Activated CD8-positive, alpha-beta T cell treated with anti-CD3 and anti-CD28 coated beads for 36 hours (primary cell): ENCODE measurements at regions not wholly inside any gene's neighbourhood (a gene's known extent, or its start where the extent isn't known, plus 50 kb on each side); places are given as distances from the start of the nearest gene placed in this dataset.

Source experiments
- ATAC-seq: fragments of 200-7000 bp; cut with Tn5 transposase; one replicate; pipeline ENCODE4 v1.10.0; 2021; ENCODE audit warnings: mild to moderate bottlenecking, moderate library complexity
- CTCF ChIA-PET: fragments of 350-600 bp; sonication (Branson Sonifier 250); formaldehyde crosslinking; loops from one replicate; lab custom pipeline; 2021; ENCODE audit warnings: antibody characterized with exemption; lab: Charles Lee
- POLR2A ChIA-PET: fragments of 350-600 bp; sonication (Branson Sonifier 250); formaldehyde crosslinking; loops from one replicate; lab custom pipeline; 2021; ENCODE audit warnings: antibody characterized with exemption; lab: Charles Lee
- DNase-seq: peaks from one replicate; pipeline ENCODE4 v3.0.0-alpha.2; 2020
- H3K27ac Mint-ChIP-seq: one replicate; pipeline ENCODE4 v1.8.0; 2021; ENCODE audit warnings: mild to moderate bottlenecking, mixed read lengths
- H3K27me3 Mint-ChIP-seq: one replicate; pipeline ENCODE4 v1.8.0; 2021; ENCODE audit warnings: mixed read lengths
- H3K36me3 Mint-ChIP-seq: one replicate; pipeline ENCODE4 v1.8.0; 2021; ENCODE audit warnings: low read depth, mixed read lengths
- H3K4me1 Mint-ChIP-seq: one replicate; pipeline ENCODE4 v1.8.0; 2021; ENCODE audit warnings: low read depth, mixed read lengths
- H3K4me3 Mint-ChIP-seq: one replicate; pipeline ENCODE4 v1.8.0; 2021; ENCODE audit warnings: mild to moderate bottlenecking, moderate library complexity, mixed read lengths
- H3K9me3 Mint-ChIP-seq: one replicate; pipeline ENCODE4 v1.8.0; 2021; ENCODE audit warnings: mixed read lengths
- intact Hi-C: fragments of 100-400 bp; cut with micrococcal nuclease; formaldehyde crosslinking; loops from one replicate; pipeline ENCODE4 v1.10.0; 2022
- TF ChIP-seq, protein P1 (sequence below): fragments of 200-600 bp; IDR thresholded peaks from one replicate; pipeline ENCODE4 v1.8.0; 2022; ENCODE audit warnings: antibody characterized with exemption, mild to moderate bottlenecking

- TF ChIP-seq, protein P1, sequence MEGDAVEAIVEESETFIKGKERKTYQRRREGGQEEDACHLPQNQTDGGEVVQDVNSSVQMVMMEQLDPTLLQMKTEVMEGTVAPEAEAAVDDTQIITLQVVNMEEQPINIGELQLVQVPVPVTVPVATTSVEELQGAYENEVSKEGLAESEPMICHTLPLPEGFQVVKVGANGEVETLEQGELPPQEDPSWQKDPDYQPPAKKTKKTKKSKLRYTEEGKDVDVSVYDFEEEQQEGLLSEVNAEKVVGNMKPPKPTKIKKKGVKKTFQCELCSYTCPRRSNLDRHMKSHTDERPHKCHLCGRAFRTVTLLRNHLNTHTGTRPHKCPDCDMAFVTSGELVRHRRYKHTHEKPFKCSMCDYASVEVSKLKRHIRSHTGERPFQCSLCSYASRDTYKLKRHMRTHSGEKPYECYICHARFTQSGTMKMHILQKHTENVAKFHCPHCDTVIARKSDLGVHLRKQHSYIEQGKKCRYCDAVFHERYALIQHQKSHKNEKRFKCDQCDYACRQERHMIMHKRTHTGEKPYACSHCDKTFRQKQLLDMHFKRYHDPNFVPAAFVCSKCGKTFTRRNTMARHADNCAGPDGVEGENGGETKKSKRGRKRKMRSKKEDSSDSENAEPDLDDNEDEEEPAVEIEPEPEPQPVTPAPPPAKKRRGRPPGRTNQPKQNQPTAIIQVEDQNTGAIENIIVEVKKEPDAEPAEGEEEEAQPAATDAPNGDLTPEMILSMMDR: no peak
- ChIA-PET CTCF (interaction anchor here (0.6 to 1.1 kb wide), 3 partner anchors 22 to 835 kb away, joined by 3 read pairs; no protein-coding TSS in a partner anchor), POLR2A (no interaction called here)
- H3K9me3 Mint-ChIP-seq: peaks cover 2% of the 10 kb centered on the region
- no peaks in the 10 kb centered on the region for H3K27me3 Mint-ChIP-seq
- intact Hi-C loops: no loop called here
- H3K4me3 Mint-ChIP-seq: no peak overlapping the region
- H3K27ac Mint-ChIP-seq: peak overlapping the region; percentile 79
- ATAC-seq (no peak), DNase-seq (no peak)
- H3K4me1 Mint-ChIP-seq: peaks cover 52% of the 10 kb centered on the region
- H3K36me3 Mint-ChIP-seq: no peaks in the 10 kb centered on the region
These were observed 205.9 kb upstream of the CASK start for GRCh38 chrX:42129022-42129940.

- CTCF ChIA-PET: interaction anchor here (0.6 to 1.0 kb wide), 2 partner anchors 22 to 834 kb away, joined by 3 read pairs; no protein-coding TSS in a partner anchor
- DNase-seq (peak; percentile 12), ATAC-seq (peak; percentile 54)
- H3K4me1 Mint-ChIP-seq: peaks cover 52% of the 10 kb centered on the region
- POLR2A ChIA-PET: no interaction called here
- peak overlapping the region; percentile 10 for H3K4me3 Mint-ChIP-seq
- peaks cover 2% of the 10 kb centered on the region for H3K9me3 Mint-ChIP-seq
- H3K27me3 Mint-ChIP-seq: no peaks in the 10 kb centered on the region
- intact Hi-C loops: no loop called here
- H3K36me3 Mint-ChIP-seq: no peaks in the 10 kb centered on the region
- TF ChIP-seq, protein P1: no peak
- H3K27ac Mint-ChIP-seq: peak overlapping the region; percentile 79
These were observed 205.2 kb upstream of the CASK start for GRCh38 chrX:42128587-42128986.

DNA sequence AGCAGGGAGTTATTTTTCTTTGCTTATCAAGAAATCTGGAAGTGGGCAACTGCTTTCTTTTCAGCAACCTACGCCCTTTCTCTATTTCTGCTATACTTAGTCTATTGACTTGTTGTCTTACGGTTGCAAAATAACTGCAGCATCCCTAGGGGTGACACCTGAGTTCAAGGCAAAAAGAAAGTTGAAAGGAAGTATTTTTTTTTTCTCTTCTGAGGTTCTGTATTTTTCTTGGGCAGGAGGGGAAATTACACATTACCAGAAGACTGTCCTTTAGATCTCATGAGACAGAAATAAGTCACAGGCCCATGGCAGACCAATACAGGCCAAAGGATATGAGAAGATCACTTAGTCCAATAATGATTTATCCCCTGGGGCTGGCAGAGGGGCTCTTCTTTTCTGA is 204.7 kb upstream of the CASK start:
- H3K4me3 Mint-ChIP-seq: peak overlapping the region; percentile 10
- ATAC-seq: peak; percentile 69
- TF ChIP-seq, protein P1: no peak
- peak overlapping the region; percentile 79 for H3K27ac Mint-ChIP-seq
- peaks cover 52% of the 10 kb centered on the region for H3K4me1 Mint-ChIP-seq
- DNase-seq: peak; percentile 10
- peaks cover 2% of the 10 kb centered on the region for H3K9me3 Mint-ChIP-seq
- intact Hi-C loops: no loop called here
- POLR2A ChIA-PET: no interaction called here
- H3K27me3 Mint-ChIP-seq: no peaks in the 10 kb centered on the region
- H3K36me3 Mint-ChIP-seq: no peaks in the 10 kb centered on the region
- CTCF ChIA-PET: no interaction called here

- intact Hi-C loops: no loop called here
- ATAC-seq (no peak), DNase-seq (peak; percentile 3)
- H3K4me3 Mint-ChIP-seq: no peak overlapping the region
- ChIA-PET CTCF (no interaction called here), POLR2A (no interaction called here)
- H3K4me1 Mint-ChIP-seq: peaks cover 52% of the 10 kb centered on the region
- TF ChIP-seq, protein P1: no peak
- peak overlapping the region; percentile 79 for H3K27ac Mint-ChIP-seq
- H3K9me3 Mint-ChIP-seq: peaks cover 2% of the 10 kb centered on the region
- H3K27me3 Mint-ChIP-seq: no peaks in the 10 kb centered on the region
- no peaks in the 10 kb centered on the region for H3K36me3 Mint-ChIP-seq
These were observed 204.2 kb upstream of the CASK start for GRCh38 chrX:42127563-42127962.

DNA sequence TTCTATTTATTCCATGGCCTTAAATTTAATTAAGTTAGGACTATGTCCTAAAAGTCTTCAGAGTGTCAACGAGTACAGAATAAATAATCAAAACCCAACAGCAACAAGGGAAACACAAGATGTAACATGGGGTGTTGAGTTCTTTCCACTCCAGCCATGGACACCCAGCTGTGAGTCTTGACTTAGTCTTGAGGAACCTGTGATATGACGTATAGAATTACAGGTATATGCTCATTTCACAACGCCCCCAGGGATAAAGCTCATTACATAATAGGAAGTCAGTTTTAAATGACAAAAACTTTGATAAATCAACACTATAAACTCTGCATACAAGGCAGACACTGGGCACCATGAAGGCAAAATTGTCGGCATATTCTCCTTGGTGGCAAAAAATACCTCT is 200.0 kb upstream of the CASK start:
- POLR2A ChIA-PET: no interaction called here
- intact Hi-C loops: no loop called here
- TF ChIP-seq, protein P1: no peak

More for the DNA sequence above, 200.0 kb upstream of the CASK start:
- CTCF ChIA-PET: no interaction called here
- H3K27ac Mint-ChIP-seq: no peak overlapping the region
- DNase-seq: no peak
- H3K4me3 Mint-ChIP-seq: no peak overlapping the region
- H3K27me3 Mint-ChIP-seq: no peaks in the 10 kb centered on the region
- H3K4me1 Mint-ChIP-seq: peaks cover 25% of the 10 kb centered on the region
- ATAC-seq: no peak
- H3K36me3 Mint-ChIP-seq: no peaks in the 10 kb centered on the region
- H3K9me3 Mint-ChIP-seq: no peaks in the 10 kb centered on the region
